DMS 273 treated with DMSO at 0.1 percent for 48 hours (cell line): ENCODE measurements at regions not wholly inside any gene's neighbourhood (a gene's known extent, or its start where the extent isn't known, plus 50 kb on each side); places are given as distances from the start of the nearest gene placed in this dataset.
A peak's percentile ranks its signal among the peaks of the same experiment; 100 is the strongest.
"Not testable (repeated sequence)": the region's sequence is repeated elsewhere in the genome, so short reads cannot be mapped to it uniquely, and the experiment has no call there.

Experiments
- DNase-seq: peaks from one replicate; lab custom pipeline; 2025; lab: John Stamatoyannopoulos, UW

GRCh38 chr14:61167642-61168041, 113.5 kb downstream of the TMEM30B start:
- DNase-seq, result no peak

GRCh38 chr14:61160798-61161197, 120.3 kb downstream of the TMEM30B start:
- DNase-seq, result no peak

GRCh38 chr14:61154641-61155040, 126.5 kb downstream of the TMEM30B start:
- DNase-seq, result no peak

- DNase-seq, result no peak
Measured at GRCh38 chr14:61153914-61154545, 127.1 kb downstream of the TMEM30B start.

- no peak for DNase-seq
Measured at GRCh38 chr14:61153431-61153830, 127.7 kb downstream of the TMEM30B start.

- DNase-seq, result no peak
Measured at GRCh38 chr14:61152851-61153364, 128.2 kb downstream of the TMEM30B start.

GRCh38 chr14:61151251-61151650, 129.9 kb downstream of the TMEM30B start:
- no peak for DNase-seq

GRCh38 chr14:61150851-61151250, 130.3 kb downstream of the TMEM30B start:
- no peak for DNase-seq

GRCh38 chr14:61149896-61150295, 131.2 kb downstream of the TMEM30B start:
- no peak for DNase-seq

- DNase-seq, result no peak
Measured at GRCh38 chr14:61148742-61149350, 132.3 kb downstream of the TMEM30B start.

- DNase-seq, result no peak
Measured at GRCh38 chr14:61147831-61148549, 133.1 kb downstream of the TMEM30B start.

- no peak for DNase-seq
Measured at GRCh38 chr14:61147381-61147821, 133.7 kb downstream of the TMEM30B start.

GRCh38 chr14:61146899-61147298, 134.2 kb downstream of the TMEM30B start:
- no peak for DNase-seq

GRCh38 chr14:61145903-61146481, 135.1 kb downstream of the TMEM30B start:
- no peak for DNase-seq

GRCh38 chr14:61145034-61145902, 135.9 kb downstream of the TMEM30B start:
- DNase-seq, result peak; percentile 52

GRCh38 chr14:61144117-61145033, 136.8 kb downstream of the TMEM30B start:
- not testable (repeated sequence) for DNase-seq

- DNase-seq, result no peak
Measured at GRCh38 chr14:61140872-61141271, 140.3 kb downstream of the TMEM30B start.

GRCh38 chr14:61140271-61140670, 140.9 kb downstream of the TMEM30B start:
- DNase-seq, result no peak

- DNase-seq, result no peak
Measured at GRCh38 chr14:61139006-61139599, 142.0 kb downstream of the TMEM30B start.

- no peak for DNase-seq
Measured at GRCh38 chr14:61132894-61133293, 148.2 kb downstream of the TMEM30B start.
